Endothelial cell of umbilical vein (primary cell): ENCODE measurements at regions not wholly inside any gene's neighbourhood (a gene's known extent, or its start where the extent isn't known, plus 50 kb on each side); places are given as distances from the start of the nearest gene placed in this dataset.

Experiments
- BruUV-seq: library from RNA; stranded (reverse); fragments of 400-500 nt; replicated peaks from 2 replicates; lab custom pipeline; 2021; lab: Mats Ljungman, UMichigan
- CTCF ChIA-PET: fragments of 300-600, 350-600 bp; sonication (Branson Sonifier 250); formaldehyde crosslinking; loops from one replicate; lab custom pipeline; 2021; ENCODE audit warnings: antibody characterized with exemption, inconsistent platforms; lab: Charles Lee
- POLR2A ChIA-PET: fragments of 300-600, 350-600 bp; sonication (Branson Sonifier 250); formaldehyde crosslinking; loops from one replicate; lab custom pipeline; 2021; ENCODE audit warnings: antibody characterized with exemption, inconsistent platforms; lab: Charles Lee
- DNase-seq: peaks from one replicate; pipeline ENCODE4 v3.0.0-alpha.2; 2011; ENCODE audit warnings: low read depth, low spot score
- FAIRE-seq: peaks from 2 replicates; lab custom pipeline; 2011; peaks lifted over from hg19 to GRCh38; lab: Jason Lieb, UNC
- H2AFZ ChIP-seq: 2 replicates; pipeline ENCODE4 v1.6.0; 2012; ENCODE audit warnings: low read depth, low read length, control low read depth, inconsistent platforms
- H3K27ac ChIP-seq: 2 replicates; pipeline ENCODE4 v1.5.1; 2011; ENCODE audit warnings: low read depth, mild to moderate bottlenecking, control low read depth, low read length, moderate library complexity; ENCODE audit not compliant: insufficient read depth
- H3K27me3 ChIP-seq, 2 experiments: 2 replicates each; pipeline versions ENCODE4 v1.6.0 to v1.6.1; 2011; ENCODE audit warnings: low read length in 2 of 2, mixed read lengths in 1 of 2; ENCODE audit not compliant: control insufficient read depth in 2 of 2, insufficient read depth in 2 of 2
- H3K36me3 ChIP-seq, 2 experiments: 2 replicates in 1 of 2; 3 replicates in 1 of 2; pipeline ENCODE4 v1.5.1; 2011; ENCODE audit warnings: low read length in 2 of 2, mild to moderate bottlenecking in 1 of 2, moderate library complexity in 1 of 2; ENCODE audit not compliant: control insufficient read depth in 2 of 2, insufficient read depth in 2 of 2; ENCODE audit errors: extremely low read depth in 1 of 2
- H3K4me1 ChIP-seq: 3 replicates; pipeline ENCODE4 v1.5.1; 2011; ENCODE audit warnings: mild to moderate bottlenecking, low read length; ENCODE audit not compliant: control insufficient read depth, insufficient read depth; ENCODE audit errors: extremely low read depth
- H3K4me2 ChIP-seq: 2 replicates; pipeline ENCODE4 v1.6.1; 2011; ENCODE audit warnings: low read length, control low read depth, mixed read lengths; ENCODE audit not compliant: insufficient read depth
- H3K4me3 ChIP-seq, 3 experiments: fragments of 200-600 bp in 1 of 3; sonication (generic), shearing (Covaris generic) in 1 of 3; replicated peaks in 1 of 3; 2 replicates each; pipeline ENCODE4 v1.5.1; 2011 to 2016; ENCODE audit warnings: control low read depth in 3 of 3, low read length in 3 of 3, mild to moderate bottlenecking in 2 of 3, inconsistent platforms in 1 of 3, low read depth in 1 of 3, moderate library complexity in 1 of 3; ENCODE audit not compliant: insufficient read depth in 1 of 3
- H3K79me2 ChIP-seq: 2 replicates; pipeline ENCODE4 v1.6.0; 2012; ENCODE audit warnings: low read length, inconsistent platforms; ENCODE audit not compliant: control insufficient read depth, insufficient read depth
- H3K9ac ChIP-seq: replicated peaks from 2 replicates; pipeline ENCODE3; 2011; ENCODE audit warnings: low read length, control low read depth; ENCODE audit not compliant: insufficient read depth; ENCODE audit errors: extremely low read depth
- H3K9me1 ChIP-seq: replicated peaks from 3 replicates; pipeline ENCODE4 v1.6.0; 2011; ENCODE audit warnings: mild to moderate bottlenecking, low read length; ENCODE audit not compliant: control insufficient read depth, insufficient read depth; ENCODE audit errors: extremely low read depth
- H3K9me3 ChIP-seq: replicated peaks from 2 replicates; pipeline ENCODE4 v1.5.1; 2012; ENCODE audit warnings: low read length, inconsistent platforms; ENCODE audit not compliant: control insufficient read depth, insufficient read depth
- H4K20me1 ChIP-seq: replicated peaks from 2 replicates; pipeline ENCODE3; 2011; ENCODE audit warnings: mild to moderate bottlenecking, low read length; ENCODE audit not compliant: control insufficient read depth, insufficient read depth; ENCODE audit errors: extremely low read depth
- CTCF ChIP-seq, 2 donors: IDR thresholded peaks; 1 replicate in 1 of 2; 2 replicates in 1 of 2; pipeline ENCODE4 v1.5.1; 2011; ENCODE audit warnings: low read length in 2 of 2, mild to moderate bottlenecking in 2 of 2, moderate library complexity in 2 of 2, control low read depth in 1 of 2, inconsistent platforms in 1 of 2, low read depth in 1 of 2; ENCODE audit not compliant: insufficient read depth in 1 of 2; ENCODE audit errors: extremely low read depth in 1 of 2
- EZH2 ChIP-seq: IDR thresholded peaks from 2 replicates; pipeline ENCODE4 v1.6.1; 2012; ENCODE audit warnings: borderline replicate concordance, low read depth, mild to moderate bottlenecking, moderate library complexity, low read length, inconsistent platforms; ENCODE audit not compliant: severe bottlenecking
- FOS ChIP-seq: IDR thresholded peaks from 2 replicates; pipeline ENCODE4 v1.6.1; 2011; ENCODE audit warnings: mild to moderate bottlenecking, low read length, moderate library complexity, borderline replicate concordance; ENCODE audit not compliant: insufficient read depth
- GATA2 ChIP-seq: IDR thresholded peaks from 2 replicates; pipeline ENCODE4 v1.7.0; 2011; ENCODE audit warnings: low read depth, mild to moderate bottlenecking, moderate library complexity, mixed read lengths, low read length; ENCODE audit not compliant: insufficient read length, insufficient read depth
- JUN ChIP-seq: IDR thresholded peaks from 2 replicates; pipeline ENCODE4 v1.6.1; 2011; ENCODE audit warnings: borderline replicate concordance, low read depth; ENCODE audit not compliant: insufficient read length, insufficient read depth
- MAX ChIP-seq: IDR thresholded peaks from 2 replicates; pipeline ENCODE4 v1.6.1; 2011; ENCODE audit not compliant: insufficient read depth, insufficient read length
- MYC ChIP-seq: IDR thresholded peaks from one replicate; pipeline ENCODE4 v1.6.1; 2011; ENCODE audit warnings: mild to moderate bottlenecking, low read depth, low read length
- POLR2A ChIP-seq: IDR thresholded peaks from 2 replicates; pipeline ENCODE4 v1.6.1; 2012; ENCODE audit warnings: low read depth, mild to moderate bottlenecking, control low read depth, low read length
- POLR2AphosphoS5 ChIP-seq: IDR thresholded peaks from 2 replicates; pipeline ENCODE4 v1.6.1; 2012; ENCODE audit warnings: low read depth, mild to moderate bottlenecking, control low read depth, low read length, moderate library complexity; ENCODE audit not compliant: insufficient read depth
- dilution Hi-C: fragments of 300-500 bp; cut with MboI; formaldehyde crosslinking; loops from one replicate; pipeline ENCODE4 v1.15.0; 2019; ENCODE audit warnings: low sequenced_read_pairs; ENCODE audit not compliant: extremely low pct_ligation_motif_present
- intact Hi-C: fragments of 100-400 bp; cut with micrococcal nuclease; formaldehyde crosslinking; loops from one replicate; pipeline ENCODE4 v1.10.0; 2022

GRCh38 chr10:53183733-53184132, 411.1 kb upstream of the MBL2 start:
- FAIRE-seq (no peak), DNase-seq (no peak)
- Histone ChIP-seq H2AFZ (no peak overlapping the region), H3K79me2 (no peaks in the 10 kb centered on the region), H3K9me3 (no peaks in the 10 kb centered on the region), H4K20me1 (no peaks in the 10 kb centered on the region), H3K9me1 (no peaks in the 10 kb centered on the region), H3K4me3 (no peak overlapping the region), H3K9ac (no peak overlapping the region), H3K27ac (no peak overlapping the region), H3K4me2 (no peak overlapping the region), H3K36me3 (no peaks in the 10 kb centered on the region), H3K27me3 (no peaks in the 10 kb centered on the region), H3K4me1 (no peaks in the 10 kb centered on the region)
- intact Hi-C loops, result no loop called here
- BruUV-seq, result no TSS peak
- ChIA-PET CTCF (no interaction called here), POLR2A (no interaction called here)
- TF ChIP-seq EZH2 (no peak), POLR2A (no peak), POLR2AphosphoS5 (no peak), FOS (no peak), MYC (no peak), MAX (no peak), GATA2 (no peak), JUN (no peak), CTCF (IDR thresholded peaks at IDR 0.05; ENCODE audit: extremely low read depth in 1 of 2, insufficient read depth in 1 of 2, low read depth in 1 of 2, low read length in 2 of 2) (no peak)
- dilution Hi-C loops, result no loop called here
